CD4-positive, CD25-positive, alpha-beta regulatory T cell (primary cell): ENCODE measurements at regions not wholly inside any gene's neighbourhood (a gene's known extent, or its start where the extent isn't known, plus 50 kb on each side); places are given as distances from the start of the nearest gene placed in this dataset.
A peak's percentile ranks its signal among the peaks of the same experiment; 100 is the strongest.
"Not testable (repeated sequence)": the region's sequence is repeated elsewhere in the genome, so short reads cannot be mapped to it uniquely, and the experiment has no call there.

Source experiments
- ATAC-seq, 2 donors: fragments of 150-1000 bp; cut with Tn5 transposase; one replicate each; pipeline ENCODE4 v1.10.0; 2021; ENCODE audit warnings: low read depth in 2 of 2, moderate number of reproducible peaks in 2 of 2, moderate library complexity in 1 of 2
- DNase-seq, 3 donors: peaks; one replicate each; pipeline versions ENCODE4 v3.0.0 to v3.0.0-alpha.2; 2012 to 2022; ENCODE audit warnings: mixed read lengths in 1 of 3
- H3K27ac ChIP-seq: one replicate; pipeline ENCODE4 v1.7.0; 2013; ENCODE audit warnings: mild to moderate bottlenecking, low read length; ENCODE audit not compliant: insufficient read depth, poor library complexity, severe bottlenecking
- H3K27me3 ChIP-seq: one replicate; pipeline ENCODE4 v1.7.0; 2013; ENCODE audit warnings: low read length; ENCODE audit not compliant: control insufficient read depth, insufficient read depth
- H3K36me3 ChIP-seq: one replicate; pipeline ENCODE4 v1.7.0; 2013; ENCODE audit warnings: mild to moderate bottlenecking, low read length, moderate library complexity; ENCODE audit not compliant: control insufficient read depth, insufficient read depth
- H3K4me1 ChIP-seq: 2 replicates; pipeline ENCODE4 v1.7.0; 2013; ENCODE audit warnings: mild to moderate bottlenecking, low read length; ENCODE audit not compliant: insufficient read depth, control insufficient read depth, poor library complexity, severe bottlenecking
- H3K4me3 ChIP-seq: one replicate; pipeline ENCODE4 v1.7.0; 2013; ENCODE audit warnings: low read depth, mild to moderate bottlenecking, low read length, moderate library complexity
- H3K9me3 ChIP-seq, 2 experiments: 1 replicate in 1 of 2; 2 replicates in 1 of 2; pipeline ENCODE4 v1.7.0; 2013; ENCODE audit warnings: low read length in 2 of 2, mild to moderate bottlenecking in 1 of 2, moderate library complexity in 1 of 2; ENCODE audit not compliant: control insufficient read depth in 2 of 2
- H3K27ac Mint-ChIP-seq, 3 donors: one replicate each; pipeline ENCODE4 v1.8.0; 2020 to 2022; ENCODE audit warnings: mild to moderate bottlenecking in 3 of 3, mixed read lengths in 3 of 3, moderate library complexity in 2 of 3
- H3K27me3 Mint-ChIP-seq: one replicate; pipeline ENCODE4 v1.8.0; 2022; ENCODE audit warnings: mild to moderate bottlenecking, mixed read lengths
- H3K36me3 Mint-ChIP-seq: one replicate; pipeline ENCODE4 v1.8.0; 2020; ENCODE audit warnings: mixed read lengths
- H3K4me1 Mint-ChIP-seq, 4 donors: one replicate each; pipeline ENCODE4 v1.8.0; 2020 to 2022; ENCODE audit warnings: mixed read lengths in 4 of 4, mild to moderate bottlenecking in 1 of 4
- H3K4me3 Mint-ChIP-seq, 4 donors: one replicate each; pipeline ENCODE4 v1.8.0; 2020 to 2022; ENCODE audit warnings: mild to moderate bottlenecking in 4 of 4, mixed read lengths in 4 of 4, moderate library complexity in 3 of 4
- H3K9me3 Mint-ChIP-seq, 7 donors: one replicate each; pipeline ENCODE4 v1.8.0; 2020 to 2022; ENCODE audit warnings: mixed read lengths in 7 of 7, mild to moderate bottlenecking in 3 of 7, moderate library complexity in 2 of 7

DNA sequence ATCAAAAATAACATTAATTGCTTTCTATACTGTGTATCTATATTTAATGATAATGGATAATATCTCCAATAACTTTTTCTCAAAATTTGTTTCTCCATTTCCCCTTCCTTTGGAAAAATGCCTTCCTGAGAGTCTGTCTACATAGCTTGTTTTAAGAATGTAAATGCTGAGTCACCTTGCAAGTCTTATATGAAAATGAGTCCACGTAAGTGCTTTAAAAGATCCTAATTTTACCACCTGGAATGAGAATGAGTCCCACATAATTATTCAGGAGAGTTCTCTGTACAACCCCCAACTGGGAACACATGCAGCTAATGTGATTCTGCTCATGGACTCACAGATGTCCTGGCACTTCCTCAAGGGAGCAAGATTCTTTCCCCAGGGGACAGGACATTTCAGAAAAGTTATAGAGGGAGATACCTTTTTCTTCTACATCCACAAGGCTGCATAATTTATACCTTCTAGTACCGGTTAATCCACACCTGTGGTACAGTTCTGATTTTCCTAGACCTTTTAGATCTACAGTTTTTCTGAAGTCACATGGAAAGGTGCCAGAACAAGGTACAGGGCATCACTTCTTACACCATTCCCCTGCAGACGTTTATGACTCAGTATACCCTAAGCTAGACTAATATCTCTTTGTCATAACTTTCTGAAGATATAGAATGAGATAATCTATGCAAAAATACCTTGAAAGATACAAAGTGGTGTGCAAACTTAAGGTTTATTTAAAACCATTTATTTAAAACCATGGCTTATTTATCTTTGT, 314.1 kb downstream of the CETN3 start:
- Histone ChIP-seq H3K9me3 (no peaks in the 10 kb centered on the region), H3K4me1 (no peaks in the 10 kb centered on the region), H3K36me3 (no peaks in the 10 kb centered on the region), H3K27ac (no peak overlapping the region), H3K4me3 (no peak overlapping the region), H3K27me3 (no peaks in the 10 kb centered on the region)
- H3K27ac Mint-ChIP-seq, result no peak overlapping the region
- H3K27me3 Mint-ChIP-seq, result no peaks in the 10 kb centered on the region
- DNase-seq (no peak), ATAC-seq (no peak)
- no peaks in the 10 kb centered on the region for H3K36me3 Mint-ChIP-seq
- no peak overlapping the region for H3K4me3 Mint-ChIP-seq
- peaks cover 0 to 8% (median 2%) of the 10 kb centered on the region in 7 donors for H3K9me3 Mint-ChIP-seq
- no peaks in the 10 kb centered on the region for H3K4me1 Mint-ChIP-seq

DNA sequence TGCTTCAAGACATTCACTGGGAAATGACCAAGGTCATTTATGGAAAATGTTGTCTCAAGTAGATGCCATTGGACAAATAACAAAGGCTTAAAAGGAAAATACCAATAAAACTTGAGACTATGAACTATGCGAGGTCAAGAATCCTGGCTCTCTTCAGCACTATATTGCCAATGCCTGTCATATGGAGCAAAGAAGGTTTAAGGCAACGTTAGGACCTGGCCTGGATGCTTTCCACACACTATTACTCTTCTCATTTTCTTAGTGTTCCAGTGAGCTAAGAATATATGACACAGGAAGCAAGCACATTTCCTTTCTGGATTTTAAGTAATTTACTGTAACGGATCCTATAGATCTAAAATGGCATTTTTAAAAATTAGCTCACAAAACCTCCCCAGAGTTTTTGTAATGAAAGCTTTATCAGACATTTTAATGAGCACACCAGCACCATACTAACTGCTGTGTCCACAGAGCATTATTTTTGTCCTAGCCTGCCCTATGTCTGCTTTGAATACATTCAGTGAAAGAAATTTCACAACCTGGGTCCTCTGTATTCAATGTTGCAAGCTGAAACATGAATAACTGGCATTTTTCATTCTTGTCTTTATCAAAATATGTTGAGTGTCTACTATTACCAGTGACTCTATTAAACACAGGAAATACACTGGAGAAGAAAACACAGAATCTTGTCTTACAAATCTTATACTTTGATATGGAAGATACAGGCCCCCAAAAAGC, 315.6 kb downstream of the CETN3 start:
- H3K36me3 Mint-ChIP-seq, result no peaks in the 10 kb centered on the region
- DNase-seq (no peak), ATAC-seq (peak in 1 of 2 donors; percentile 24)
- Histone ChIP-seq H3K27me3 (no peaks in the 10 kb centered on the region), H3K4me1 (no peaks in the 10 kb centered on the region), H3K9me3 (no peaks in the 10 kb centered on the region), H3K36me3 (no peaks in the 10 kb centered on the region), H3K4me3 (no peak overlapping the region), H3K27ac (no peak overlapping the region)
- no peaks in the 10 kb centered on the region for H3K4me1 Mint-ChIP-seq
- H3K27me3 Mint-ChIP-seq, result no peaks in the 10 kb centered on the region
- peaks cover 0 to 13% (median 0%) of the 10 kb centered on the region in 7 donors for H3K9me3 Mint-ChIP-seq
- no peak overlapping the region for H3K4me3 Mint-ChIP-seq
- H3K27ac Mint-ChIP-seq, result no peak overlapping the region

- no peaks in the 10 kb centered on the region for H3K27me3 ChIP-seq
- Mint-ChIP-seq H3K27ac (no peak overlapping the region), H3K4me1 (no peaks in the 10 kb centered on the region), H3K27me3 (no peaks in the 10 kb centered on the region), H3K36me3 (no peaks in the 10 kb centered on the region), H3K4me3 (no peak overlapping the region), H3K9me3 (peaks cover 0 to 23% (median 5%) of the 10 kb centered on the region in 7 donors)
- H3K4me1 ChIP-seq, result no peaks in the 10 kb centered on the region
- DNase-seq (no peak), ATAC-seq (no peak)
- H3K4me3 ChIP-seq, result no peak overlapping the region
- no peak overlapping the region for H3K27ac ChIP-seq
- H3K9me3 ChIP-seq, result no peaks in the 10 kb centered on the region
- H3K36me3 ChIP-seq, result no peaks in the 10 kb centered on the region
Measured at GRCh38 chr5:90092734-90093133, 316.8 kb downstream of the CETN3 start.

DNA sequence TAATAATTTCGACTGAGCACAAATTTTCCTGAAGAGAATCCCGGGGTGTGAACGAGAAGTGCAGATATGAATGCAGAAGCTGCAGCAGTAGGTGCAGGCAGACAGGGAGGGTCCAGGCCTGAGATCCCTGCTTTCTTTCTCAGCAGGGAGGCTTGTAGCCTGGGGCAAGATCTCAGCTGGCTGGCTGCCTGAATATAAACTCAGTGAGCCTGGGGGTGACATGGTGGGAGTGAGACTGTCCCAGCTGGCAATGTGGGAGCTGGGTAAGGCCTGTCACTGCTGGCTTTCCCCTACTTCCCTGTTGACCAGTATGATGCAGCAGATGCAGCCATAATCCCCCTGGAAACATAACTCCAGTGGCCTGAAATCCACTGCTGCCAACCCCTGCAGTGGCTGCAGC, 325.2 kb downstream of the CETN3 start:
- Mint-ChIP-seq H3K36me3 (no peaks in the 10 kb centered on the region), H3K4me3 (no peak overlapping the region), H3K27ac (no peak overlapping the region), H3K27me3 (no peaks in the 10 kb centered on the region), H3K9me3 (peaks cover 0 to 44% (median 12%) of the 10 kb centered on the region in 7 donors), H3K4me1 (no peaks in the 10 kb centered on the region)
- Histone ChIP-seq H3K27me3 (no peaks in the 10 kb centered on the region), H3K4me3 (no peak overlapping the region), H3K4me1 (no peaks in the 10 kb centered on the region), H3K27ac (no peak overlapping the region), H3K9me3 (no peaks in the 10 kb centered on the region), H3K36me3 (no peaks in the 10 kb centered on the region)
- DNase-seq (no peak), ATAC-seq (no peak)

DNA sequence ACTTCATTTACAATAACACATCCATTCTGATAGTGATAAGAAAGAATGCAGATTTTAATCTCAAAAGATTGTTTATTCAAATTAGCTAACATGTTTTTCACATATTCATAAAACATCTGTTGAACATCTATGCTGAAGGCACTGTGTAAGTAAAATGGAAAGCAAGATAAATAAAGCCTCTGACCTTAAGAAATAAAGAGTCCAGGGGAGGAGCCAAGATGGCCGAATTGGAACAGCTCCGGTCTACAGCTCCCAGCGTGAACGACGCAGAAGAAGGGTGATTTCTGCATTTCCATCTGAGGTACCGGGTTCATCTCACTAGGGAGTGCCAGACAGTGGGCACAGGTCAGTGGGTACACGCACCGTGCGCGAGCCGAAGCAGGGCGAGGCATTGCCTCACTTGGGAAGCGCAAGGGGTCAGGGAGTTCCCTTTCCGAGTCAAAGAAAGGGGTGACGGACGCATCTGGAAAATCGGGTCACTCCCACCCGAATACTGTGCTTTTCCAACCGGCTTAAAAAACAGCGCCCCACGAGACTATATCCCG, 336.5 kb downstream of the CETN3 start:
- not testable (repeated sequence) for H3K36me3 ChIP-seq, H3K9me3 ChIP-seq, H3K4me1 Mint-ChIP-seq, ATAC-seq, H3K27ac ChIP-seq, H3K4me1 ChIP-seq, H3K27ac Mint-ChIP-seq, H3K36me3 Mint-ChIP-seq, H3K27me3 ChIP-seq, H3K27me3 Mint-ChIP-seq, DNase-seq, H3K4me3 Mint-ChIP-seq, H3K4me3 ChIP-seq
- H3K9me3 Mint-ChIP-seq, result peaks cover 0 to 16% (median 5%) of the 10 kb centered on the region in 7 donors

DNA sequence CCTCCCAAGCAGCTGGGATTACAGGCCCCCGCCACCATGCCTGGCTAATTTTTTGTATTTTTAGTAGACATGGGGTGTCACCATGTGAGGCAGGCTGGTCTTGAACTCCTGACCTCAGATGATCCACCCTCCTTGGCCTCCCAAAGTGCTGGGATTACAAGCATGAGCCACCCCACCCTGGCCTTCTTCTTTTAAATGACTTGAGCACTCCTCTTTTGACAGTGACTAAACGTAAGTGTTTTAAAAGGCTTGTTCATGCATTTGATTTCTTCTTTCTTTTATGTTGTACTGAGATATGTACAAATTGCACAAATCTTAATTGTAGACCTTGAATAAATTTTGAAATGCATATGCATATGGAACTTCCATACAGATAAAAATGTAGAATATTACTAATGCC, 337.9 kb downstream of the CETN3 start:
- Histone ChIP-seq H3K9me3 (no peaks in the 10 kb centered on the region), H3K27me3 (no peaks in the 10 kb centered on the region), H3K36me3 (no peaks in the 10 kb centered on the region), H3K4me3 (no peak overlapping the region), H3K4me1 (no peaks in the 10 kb centered on the region), H3K27ac (no peak overlapping the region)
- Mint-ChIP-seq H3K27me3 (no peaks in the 10 kb centered on the region), H3K4me1 (no peaks in the 10 kb centered on the region), H3K27ac (no peak overlapping the region), H3K9me3 (peaks cover 0 to 16% (median 4%) of the 10 kb centered on the region in 7 donors), H3K4me3 (no peak overlapping the region), H3K36me3 (no peaks in the 10 kb centered on the region)
- DNase-seq, result no peak
- no peak for ATAC-seq

DNA sequence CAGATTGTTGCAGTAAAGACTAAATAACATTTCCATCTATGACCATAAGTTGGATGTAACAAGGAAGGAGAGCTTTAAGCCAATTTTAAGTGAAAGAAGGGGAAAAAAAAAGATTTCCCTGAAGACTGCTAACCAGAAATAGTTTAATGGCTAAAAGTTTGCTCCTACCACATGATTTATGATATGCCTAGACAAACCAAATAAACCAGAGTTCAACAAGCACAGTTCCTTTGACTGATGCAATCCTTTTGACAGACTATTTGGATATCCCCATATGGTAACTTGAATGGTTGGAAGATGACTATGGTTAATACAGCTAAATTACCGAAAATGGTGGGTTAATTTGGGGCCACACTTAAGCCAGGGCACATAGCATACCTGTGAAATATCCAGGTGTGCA, 338.5 kb downstream of the CETN3 start:
- no peak for DNase-seq
- Histone ChIP-seq H3K27ac (no peak overlapping the region), H3K27me3 (no peaks in the 10 kb centered on the region), H3K4me3 (no peak overlapping the region), H3K4me1 (no peaks in the 10 kb centered on the region), H3K9me3 (no peaks in the 10 kb centered on the region), H3K36me3 (no peaks in the 10 kb centered on the region)
- Mint-ChIP-seq H3K4me3 (no peak overlapping the region), H3K27ac (no peak overlapping the region), H3K27me3 (no peaks in the 10 kb centered on the region), H3K36me3 (no peaks in the 10 kb centered on the region), H3K4me1 (no peaks in the 10 kb centered on the region), H3K9me3 (peaks cover 0 to 18% (median 5%) of the 10 kb centered on the region in 7 donors)
- ATAC-seq, result no peak
